C4-2B (cell line): ENCODE measurements at regions not wholly inside any gene's neighbourhood (a gene's known extent, or its start where the extent isn't known, plus 50 kb on each side); places are given as distances from the start of the nearest gene placed in this dataset.

ENCODE experiments used
- ZFX ChIP-seq: fragments of 450-650 bp; IDR thresholded peaks from 2 replicates; pipeline ENCODE4 v1.6.1; 2017
- TF ChIP-seq, protein P1 (sequence below): fragments of 450-650 bp; conservative IDR thresholded peaks from 2 replicates; pipeline ENCODE4 v1.5.1; 2017; ENCODE audit warnings: mild to moderate bottlenecking

DNA sequence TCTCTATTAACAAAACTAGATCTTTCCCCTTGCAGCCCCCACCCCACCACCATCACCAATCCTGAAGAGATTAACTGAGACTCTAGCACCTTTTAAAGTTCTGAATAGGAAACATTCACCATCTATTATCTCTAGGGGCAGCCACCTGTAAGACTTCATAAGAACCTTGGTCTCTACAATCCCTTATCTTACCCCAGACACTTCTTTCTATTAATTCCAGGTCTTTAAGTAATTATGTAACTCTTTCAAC lies 180.2 kb upstream of the FBXL17 start:
- TF ChIP-seq, protein P1, sequence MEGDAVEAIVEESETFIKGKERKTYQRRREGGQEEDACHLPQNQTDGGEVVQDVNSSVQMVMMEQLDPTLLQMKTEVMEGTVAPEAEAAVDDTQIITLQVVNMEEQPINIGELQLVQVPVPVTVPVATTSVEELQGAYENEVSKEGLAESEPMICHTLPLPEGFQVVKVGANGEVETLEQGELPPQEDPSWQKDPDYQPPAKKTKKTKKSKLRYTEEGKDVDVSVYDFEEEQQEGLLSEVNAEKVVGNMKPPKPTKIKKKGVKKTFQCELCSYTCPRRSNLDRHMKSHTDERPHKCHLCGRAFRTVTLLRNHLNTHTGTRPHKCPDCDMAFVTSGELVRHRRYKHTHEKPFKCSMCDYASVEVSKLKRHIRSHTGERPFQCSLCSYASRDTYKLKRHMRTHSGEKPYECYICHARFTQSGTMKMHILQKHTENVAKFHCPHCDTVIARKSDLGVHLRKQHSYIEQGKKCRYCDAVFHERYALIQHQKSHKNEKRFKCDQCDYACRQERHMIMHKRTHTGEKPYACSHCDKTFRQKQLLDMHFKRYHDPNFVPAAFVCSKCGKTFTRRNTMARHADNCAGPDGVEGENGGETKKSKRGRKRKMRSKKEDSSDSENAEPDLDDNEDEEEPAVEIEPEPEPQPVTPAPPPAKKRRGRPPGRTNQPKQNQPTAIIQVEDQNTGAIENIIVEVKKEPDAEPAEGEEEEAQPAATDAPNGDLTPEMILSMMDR = no peak
- no peak for TF ChIP-seq ZFX
